Psoas muscle (tissue), 7 donors: ENCODE measurements at regions not wholly inside any gene's neighbourhood (a gene's known extent, or its start where the extent isn't known, plus 50 kb on each side); places are given as distances from the start of the nearest gene placed in this dataset.

Experiments used
- ATAC-seq, 4 donors: fragments of 200-7000 bp; cut with Tn5 transposase; one replicate each; pipeline ENCODE4 v1.9.1; 2020; ENCODE audit warnings: moderate library complexity in 3 of 4, mild to moderate bottlenecking in 2 of 4
- DNase-seq, 2 donors: peaks; one replicate each; pipeline ENCODE4 v3.0.0-alpha.2; 2020
- H3K27ac ChIP-seq: fragments of 200-600 bp; one replicate; pipeline ENCODE4 v1.8.0; 2022
- H3K27me3 ChIP-seq, 3 donors: fragments of 200-600 bp in 1 of 3; one replicate each; pipeline versions ENCODE4 v1.6.1 to v1.8.0; 2013 to 2022; ENCODE audit warnings: low read length in 2 of 3, mild to moderate bottlenecking in 2 of 3, moderate library complexity in 1 of 3; ENCODE audit not compliant: insufficient read depth in 3 of 3
- H3K36me3 ChIP-seq, 2 donors: fragments of 200-600 bp in 1 of 2; one replicate each; pipeline versions ENCODE4 v1.6.1 to v1.8.0; 2013 to 2022; ENCODE audit warnings: low read depth in 1 of 2, mild to moderate bottlenecking in 1 of 2, moderate library complexity in 1 of 2; ENCODE audit not compliant: insufficient read depth in 1 of 2
- H3K4me1 ChIP-seq: fragments of 200-600 bp; one replicate; pipeline ENCODE4 v1.8.0; 2022
- H3K4me3 ChIP-seq: fragments of 200-600 bp; one replicate; pipeline ENCODE4 v1.8.0; 2022; ENCODE audit warnings: mild to moderate bottlenecking
- H3K9me3 ChIP-seq: fragments of 200-600 bp; one replicate; pipeline ENCODE4 v1.8.0; 2022
- WGBS, 3 donors: extraction: QIAGEN DNeasy Blood & Tissue Kit; methylation state at CpG; one replicate each; pipeline versions ENCODE4 v1.1.6 to v1.1.7; 2013; 5-methylcytosine and 5-hydroxymethylcytosine counted together
- intact Hi-C, 2 donors: fragments of 100-400 bp; cut with DNase I; formaldehyde crosslinking; loops; one replicate each; pipeline versions ENCODE4 v1.11.0 to v1.14.2; 2022
- TF ChIP-seq, protein P1 (sequence below): fragments of 200-600 bp; IDR thresholded peaks from one replicate; pipeline ENCODE4 v1.8.0; 2022; ENCODE audit warnings: antibody characterized with exemption
- donor health status: healthy with polysubstance abuse.
- donor health status: DM: no; HTN: no; CAD: no; lungs with moderate emphysema.
- donor health status: Bipolar disorder and iron deficiency.
- donor health status: healthy.
- donor health status: DM: yes; HTN: yes; CAD: no.
- donor health status: DM: no; HTN: no; CAD: no.
- donor health status: DM: yes; HTN: yes; CAD: no.

DNA sequence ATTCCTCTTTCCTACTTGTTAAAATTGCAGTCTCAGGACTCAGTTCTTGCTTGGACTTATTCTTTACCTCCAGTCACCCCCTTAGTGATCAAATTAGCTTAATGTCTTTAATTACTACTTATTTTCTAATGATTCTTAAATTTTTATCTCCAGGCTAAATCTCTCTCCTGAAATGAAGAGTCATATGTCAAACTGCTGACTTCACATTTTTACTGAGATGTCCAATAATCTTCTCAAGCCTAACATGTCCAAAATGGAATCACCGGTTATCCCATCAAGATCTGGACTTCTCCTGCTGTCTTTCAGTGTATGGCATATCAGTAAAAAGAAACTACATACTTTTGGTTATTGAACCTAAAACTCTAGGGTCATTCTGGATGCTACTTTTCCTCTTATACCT, 332.3 kb upstream of the HTR2C start:
- Histone ChIP-seq H3K27me3 (peaks cover 0 to 6% (median 0%) of the 10 kb centered on the region in 3 donors), H3K4me1 (no peaks in the 10 kb centered on the region), H3K36me3 (no peaks in the 10 kb centered on the region), H3K9me3 (no peaks in the 10 kb centered on the region), H3K4me3 (no peak overlapping the region), H3K27ac (no peak overlapping the region)
- DNase-seq (no peak), ATAC-seq (no peak)
- intact Hi-C loops: no loop called here
- 88 to 94% (median 89%) methylated on average over 1 of the region's 1 CpG for WGBS, 3 donors
- TF ChIP-seq, protein P1, sequence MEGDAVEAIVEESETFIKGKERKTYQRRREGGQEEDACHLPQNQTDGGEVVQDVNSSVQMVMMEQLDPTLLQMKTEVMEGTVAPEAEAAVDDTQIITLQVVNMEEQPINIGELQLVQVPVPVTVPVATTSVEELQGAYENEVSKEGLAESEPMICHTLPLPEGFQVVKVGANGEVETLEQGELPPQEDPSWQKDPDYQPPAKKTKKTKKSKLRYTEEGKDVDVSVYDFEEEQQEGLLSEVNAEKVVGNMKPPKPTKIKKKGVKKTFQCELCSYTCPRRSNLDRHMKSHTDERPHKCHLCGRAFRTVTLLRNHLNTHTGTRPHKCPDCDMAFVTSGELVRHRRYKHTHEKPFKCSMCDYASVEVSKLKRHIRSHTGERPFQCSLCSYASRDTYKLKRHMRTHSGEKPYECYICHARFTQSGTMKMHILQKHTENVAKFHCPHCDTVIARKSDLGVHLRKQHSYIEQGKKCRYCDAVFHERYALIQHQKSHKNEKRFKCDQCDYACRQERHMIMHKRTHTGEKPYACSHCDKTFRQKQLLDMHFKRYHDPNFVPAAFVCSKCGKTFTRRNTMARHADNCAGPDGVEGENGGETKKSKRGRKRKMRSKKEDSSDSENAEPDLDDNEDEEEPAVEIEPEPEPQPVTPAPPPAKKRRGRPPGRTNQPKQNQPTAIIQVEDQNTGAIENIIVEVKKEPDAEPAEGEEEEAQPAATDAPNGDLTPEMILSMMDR: no peak

DNA sequence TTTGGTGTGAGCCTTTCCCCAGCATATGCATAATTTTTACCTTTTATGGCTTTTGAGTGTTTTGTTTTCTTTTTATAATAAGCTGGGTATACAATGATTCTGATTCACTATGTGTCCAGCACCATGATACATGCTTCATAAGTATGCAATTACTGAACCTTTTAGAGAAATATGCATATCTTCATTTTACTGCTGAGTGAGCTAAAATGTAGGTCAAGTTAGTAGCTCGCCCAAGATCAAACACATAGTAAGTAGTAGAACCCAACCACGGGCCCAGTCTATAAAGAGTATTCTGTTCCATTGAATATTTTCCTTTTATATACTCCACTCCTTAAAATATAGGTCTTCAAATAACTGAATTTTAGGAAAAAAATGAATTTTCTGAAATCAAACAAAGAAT, 362.4 kb upstream of the HTR2C start:
- Histone ChIP-seq H3K27ac (no peak overlapping the region), H3K4me3 (no peak overlapping the region), H3K36me3 (no peaks in the 10 kb centered on the region), H3K4me1 (no peaks in the 10 kb centered on the region), H3K9me3 (no peaks in the 10 kb centered on the region), H3K27me3 (peaks cover 0 to 14% (median 0%) of the 10 kb centered on the region in 3 donors)
- TF ChIP-seq, protein P1: no peak
- DNase-seq (no peak), ATAC-seq (no peak)
- intact Hi-C loops: no loop called here
- WGBS, 3 donors: 37 to 89% (median 88%) methylated on average over 2 of the region's 2 CpGs

DNA sequence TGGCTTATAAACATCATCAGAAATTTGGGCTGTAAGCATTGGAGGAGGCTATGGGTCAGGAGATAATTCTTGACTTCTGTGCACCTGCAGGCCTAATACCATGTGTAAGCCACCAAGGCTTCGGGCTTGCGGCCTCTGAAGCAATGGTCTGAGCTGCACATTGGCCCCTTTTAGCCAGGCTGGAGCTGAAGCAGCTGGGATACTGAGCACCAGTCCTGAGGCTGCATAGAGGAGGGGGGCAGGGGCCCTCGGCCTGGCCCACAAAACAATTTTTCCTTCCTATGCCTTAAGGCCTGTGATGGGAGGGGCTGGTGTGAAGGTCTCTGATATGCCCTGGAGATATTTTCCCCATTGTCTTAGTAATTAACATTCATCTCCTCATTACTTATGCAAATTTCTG, 373.0 kb upstream of the HTR2C start:
- ATAC-seq: no peak
- no peaks in the 10 kb centered on the region for H3K36me3 ChIP-seq

DNA sequence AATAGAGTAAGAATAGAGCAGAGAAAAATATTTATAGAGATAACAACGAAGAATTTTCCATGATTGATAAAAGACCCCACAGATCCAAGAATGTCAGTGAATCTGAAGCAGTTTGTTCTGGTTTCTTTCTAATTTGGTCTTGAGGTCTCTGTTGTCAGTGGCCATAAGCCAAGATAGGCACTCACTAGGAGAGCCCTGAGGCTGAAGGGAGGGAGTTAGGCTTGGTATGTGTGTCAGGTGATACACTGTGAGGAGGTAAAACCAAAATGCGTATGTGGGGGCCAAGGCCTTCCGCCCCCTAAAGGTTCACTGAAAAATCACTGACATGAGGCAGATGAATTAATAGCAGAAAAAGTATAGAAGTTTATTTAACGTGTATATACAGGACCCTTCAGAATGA, 382.3 kb upstream of the HTR2C start:
- no peak for DNase-seq
- no peaks in the 10 kb centered on the region for H3K27me3 ChIP-seq
- no peak overlapping the region for H3K27ac ChIP-seq
- no peaks in the 10 kb centered on the region for H3K9me3 ChIP-seq
- intact Hi-C loops: no loop called here
- H3K4me1 ChIP-seq: no peaks in the 10 kb centered on the region
- TF ChIP-seq, protein P1: no peak
- 68 to 83% (median 81%) methylated on average over 4 of the region's 4 CpGs for WGBS, 3 donors
- no peak for ATAC-seq
- H3K4me3 ChIP-seq: no peak overlapping the region
- no peaks in the 10 kb centered on the region for H3K36me3 ChIP-seq

More for the DNA sequence above, 373.0 kb upstream of the HTR2C start:
- DNase-seq: no peak
- no peaks in the 10 kb centered on the region for H3K9me3 ChIP-seq
- intact Hi-C loops: no loop called here
- no peak overlapping the region for H3K4me3 ChIP-seq
- WGBS, 3 donors: 86 to 96% (median 91%) methylated on average over 3 of the region's 3 CpGs
- H3K27ac ChIP-seq: no peak overlapping the region
- TF ChIP-seq, protein P1: no peak
- no peaks in the 10 kb centered on the region for H3K27me3 ChIP-seq
- H3K4me1 ChIP-seq: no peaks in the 10 kb centered on the region

DNA sequence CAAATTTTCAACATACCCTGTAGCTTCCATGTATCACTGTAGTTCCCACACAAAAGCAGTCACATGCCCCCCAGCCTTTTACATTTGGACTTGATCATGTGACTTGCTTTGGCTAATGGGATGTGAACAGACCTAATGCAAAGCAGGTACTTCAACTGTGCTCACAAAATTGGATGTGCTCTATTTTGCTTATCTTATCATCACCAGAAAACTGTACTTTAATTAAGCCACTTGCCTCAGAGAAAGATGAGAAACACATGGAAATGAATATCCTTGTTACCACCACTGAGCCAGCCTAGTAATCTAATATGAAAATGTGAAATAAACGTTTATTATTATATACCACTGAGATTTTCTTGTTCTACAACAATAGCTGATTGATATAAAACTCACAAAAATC, 402.7 kb upstream of the HTR2C start:
- no peak for DNase-seq
- Histone ChIP-seq H3K4me3 (no peak overlapping the region), H3K4me1 (no peaks in the 10 kb centered on the region), H3K27ac (no peak overlapping the region), H3K9me3 (no peaks in the 10 kb centered on the region), H3K36me3 (no peaks in the 10 kb centered on the region), H3K27me3 (peaks cover 0 to 39% (median 0%) of the 10 kb centered on the region in 3 donors)
- no peak for ATAC-seq
- intact Hi-C loops: no loop called here
- WGBS, 3 donors: 35 to 68% (median 65%) methylated on average over 1 of the region's 1 CpG
- TF ChIP-seq, protein P1: no peak
